Kidney epithelial cell (primary cell): ENCODE measurements at regions not wholly inside any gene's neighbourhood (a gene's known extent, or its start where the extent isn't known, plus 50 kb on each side); places are given as distances from the start of the nearest gene placed in this dataset.

Experiments used
- DNase-seq: peaks from one replicate; pipeline ENCODE4 v3.0.0-alpha.2; 2010; ENCODE audit warnings: low read depth
- H3K27me3 ChIP-seq: 2 replicates; pipeline ENCODE4 v1.6.0; 2011; ENCODE audit warnings: low read length; ENCODE audit not compliant: control insufficient read depth, insufficient read depth
- H3K36me3 ChIP-seq: 2 replicates; pipeline ENCODE4 v1.5.1; 2011; ENCODE audit warnings: low read length; ENCODE audit not compliant: control insufficient read depth, insufficient read depth
- H3K4me3 ChIP-seq: 2 replicates; pipeline ENCODE4 v1.5.1; 2011; ENCODE audit warnings: low read depth, mild to moderate bottlenecking, control low read depth, low read length
- CTCF ChIP-seq: IDR thresholded peaks from 2 replicates; pipeline ENCODE4 v1.5.1; 2011; ENCODE audit warnings: mild to moderate bottlenecking, moderate library complexity, low read length, control low read depth, inconsistent platforms; ENCODE audit not compliant: insufficient read depth, poor library complexity, severe bottlenecking

GRCh38 chr16:82405736-82406135, 221.0 kb upstream of the CDH13 start:
- DNase-seq, result no peak
- Histone ChIP-seq H3K27me3 (no peaks in the 10 kb centered on the region), H3K4me3 (no peak overlapping the region), H3K36me3 (no peaks in the 10 kb centered on the region)
- no peak for TF ChIP-seq CTCF

GRCh38 chr16:82404586-82405315, 222.0 kb upstream of the CDH13 start:
- H3K36me3 ChIP-seq, result no peaks in the 10 kb centered on the region
- DNase-seq, result no peak
- no peak for TF ChIP-seq CTCF
- H3K4me3 ChIP-seq, result no peak overlapping the region
- no peaks in the 10 kb centered on the region for H3K27me3 ChIP-seq

- Histone ChIP-seq H3K4me3 (no peak overlapping the region), H3K27me3 (no peaks in the 10 kb centered on the region), H3K36me3 (no peaks in the 10 kb centered on the region)
- no peak for DNase-seq
- TF ChIP-seq CTCF, result no peak
Measured at GRCh38 chr16:82402665-82403218, 224.0 kb upstream of the CDH13 start.

GRCh38 chr16:82400046-82400445, 226.7 kb upstream of the CDH13 start:
- no peak for TF ChIP-seq CTCF
- Histone ChIP-seq H3K27me3 (no peaks in the 10 kb centered on the region), H3K36me3 (no peaks in the 10 kb centered on the region), H3K4me3 (no peak overlapping the region)
- no peak for DNase-seq

- no peak for TF ChIP-seq CTCF
- Histone ChIP-seq H3K4me3 (no peak overlapping the region), H3K27me3 (no peaks in the 10 kb centered on the region), H3K36me3 (no peaks in the 10 kb centered on the region)
- no peak for DNase-seq
Measured at GRCh38 chr16:82396509-82396908, 226.5 kb upstream of the MPHOSPH6 start.

- TF ChIP-seq CTCF, result no peak
- Histone ChIP-seq H3K27me3 (no peaks in the 10 kb centered on the region), H3K4me3 (no peak overlapping the region), H3K36me3 (no peaks in the 10 kb centered on the region)
- no peak for DNase-seq
Measured at GRCh38 chr16:82395212-82395611, 225.2 kb upstream of the MPHOSPH6 start.
